ENCODE measurements at regions not wholly inside any gene's neighbourhood (a gene's known extent, or its start where the extent isn't known, plus 50 kb on each side); places are given as distances from the start of the nearest gene placed in this dataset.

DNA sequence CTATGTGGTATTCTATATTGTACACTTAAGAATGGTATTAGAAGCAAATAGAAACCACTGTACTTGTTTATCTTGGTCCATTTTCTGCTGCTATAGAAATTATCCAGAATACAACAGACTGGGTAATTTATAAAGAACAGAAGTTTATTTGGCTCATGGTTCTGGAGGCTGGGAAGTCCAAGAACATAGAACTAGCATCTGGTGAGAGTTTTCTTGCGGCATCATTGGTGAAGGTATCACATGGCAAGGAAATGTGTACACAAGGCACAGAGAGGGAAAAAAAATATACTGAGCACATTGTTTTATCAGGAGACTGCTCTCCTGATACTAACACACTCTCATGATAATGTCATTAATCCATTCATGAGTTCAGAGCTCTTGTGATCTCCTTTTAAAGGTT is 130.3 kb upstream of the STXBP6 start:
- intact Hi-C loops (cut with DNase I), result no loop called here

DNA sequence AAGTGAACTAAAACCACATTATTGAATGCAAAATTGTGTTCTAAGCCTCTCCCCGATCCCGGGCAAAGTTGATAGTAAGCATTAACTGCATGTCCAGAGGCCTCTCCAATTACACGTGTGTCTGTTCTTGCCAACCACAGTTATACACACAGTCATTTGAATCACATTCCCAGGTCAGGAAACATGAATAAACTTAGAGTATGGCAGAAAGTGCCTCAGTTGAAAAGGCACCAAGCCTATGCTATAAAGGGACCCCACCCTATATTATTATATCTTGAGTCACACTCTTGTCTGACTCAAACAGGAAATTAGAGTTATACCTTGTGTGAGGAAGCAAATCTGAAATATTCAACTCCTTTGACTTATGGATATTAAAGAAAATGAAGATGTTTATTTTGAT is 128.3 kb upstream of the STXBP6 start:
- WGBS, result 64% methylated on average over 3 of the region's 3 CpGs
- TF ChIP-seq POLR2AphosphoS5 (IDR thresholded peaks at IDR 0.05) (no peak), POLR2A (IDR thresholded peaks at IDR 0.05) (no peak)
- TF ChIP-seq, protein P1, sequence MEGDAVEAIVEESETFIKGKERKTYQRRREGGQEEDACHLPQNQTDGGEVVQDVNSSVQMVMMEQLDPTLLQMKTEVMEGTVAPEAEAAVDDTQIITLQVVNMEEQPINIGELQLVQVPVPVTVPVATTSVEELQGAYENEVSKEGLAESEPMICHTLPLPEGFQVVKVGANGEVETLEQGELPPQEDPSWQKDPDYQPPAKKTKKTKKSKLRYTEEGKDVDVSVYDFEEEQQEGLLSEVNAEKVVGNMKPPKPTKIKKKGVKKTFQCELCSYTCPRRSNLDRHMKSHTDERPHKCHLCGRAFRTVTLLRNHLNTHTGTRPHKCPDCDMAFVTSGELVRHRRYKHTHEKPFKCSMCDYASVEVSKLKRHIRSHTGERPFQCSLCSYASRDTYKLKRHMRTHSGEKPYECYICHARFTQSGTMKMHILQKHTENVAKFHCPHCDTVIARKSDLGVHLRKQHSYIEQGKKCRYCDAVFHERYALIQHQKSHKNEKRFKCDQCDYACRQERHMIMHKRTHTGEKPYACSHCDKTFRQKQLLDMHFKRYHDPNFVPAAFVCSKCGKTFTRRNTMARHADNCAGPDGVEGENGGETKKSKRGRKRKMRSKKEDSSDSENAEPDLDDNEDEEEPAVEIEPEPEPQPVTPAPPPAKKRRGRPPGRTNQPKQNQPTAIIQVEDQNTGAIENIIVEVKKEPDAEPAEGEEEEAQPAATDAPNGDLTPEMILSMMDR (IDR thresholded peaks at IDR 0.05), result no peak
- no peaks in the 10 kb centered on the region for H3K36me3 ChIP-seq
- DNase-seq (ENCODE audit: low spot score), result no peak
- intact Hi-C loops (cut with DNase I), result no loop called here
- no peaks in the 10 kb centered on the region for H3K9me3 ChIP-seq
- no peak overlapping the region for H3K27ac ChIP-seq
- H3K4me1 ChIP-seq (replicated peaks), result no peaks in the 10 kb centered on the region
- no peaks in the 10 kb centered on the region for H3K27me3 ChIP-seq (replicated peaks; ENCODE audit: insufficient read depth)
- H3K4me3 ChIP-seq, result no peak overlapping the region

More for the DNA sequence above, 130.3 kb upstream of the STXBP6 start:
- Histone ChIP-seq H3K9me3 (no peaks in the 10 kb centered on the region), H3K4me1 (replicated peaks) (no peaks in the 10 kb centered on the region), H3K4me3 (no peak overlapping the region), H3K27ac (no peak overlapping the region), H3K36me3 (no peaks in the 10 kb centered on the region), H3K27me3 (replicated peaks; ENCODE audit: insufficient read depth) (no peaks in the 10 kb centered on the region)
- 87% methylated on average over 1 of the region's 1 CpG for WGBS
- TF ChIP-seq, protein P1 (IDR thresholded peaks at IDR 0.05), result no peak
- TF ChIP-seq POLR2AphosphoS5 (IDR thresholded peaks at IDR 0.05), result no peak
- TF ChIP-seq POLR2A (IDR thresholded peaks at IDR 0.05), result no peak
- DNase-seq (ENCODE audit: low spot score), result no peak

DNA sequence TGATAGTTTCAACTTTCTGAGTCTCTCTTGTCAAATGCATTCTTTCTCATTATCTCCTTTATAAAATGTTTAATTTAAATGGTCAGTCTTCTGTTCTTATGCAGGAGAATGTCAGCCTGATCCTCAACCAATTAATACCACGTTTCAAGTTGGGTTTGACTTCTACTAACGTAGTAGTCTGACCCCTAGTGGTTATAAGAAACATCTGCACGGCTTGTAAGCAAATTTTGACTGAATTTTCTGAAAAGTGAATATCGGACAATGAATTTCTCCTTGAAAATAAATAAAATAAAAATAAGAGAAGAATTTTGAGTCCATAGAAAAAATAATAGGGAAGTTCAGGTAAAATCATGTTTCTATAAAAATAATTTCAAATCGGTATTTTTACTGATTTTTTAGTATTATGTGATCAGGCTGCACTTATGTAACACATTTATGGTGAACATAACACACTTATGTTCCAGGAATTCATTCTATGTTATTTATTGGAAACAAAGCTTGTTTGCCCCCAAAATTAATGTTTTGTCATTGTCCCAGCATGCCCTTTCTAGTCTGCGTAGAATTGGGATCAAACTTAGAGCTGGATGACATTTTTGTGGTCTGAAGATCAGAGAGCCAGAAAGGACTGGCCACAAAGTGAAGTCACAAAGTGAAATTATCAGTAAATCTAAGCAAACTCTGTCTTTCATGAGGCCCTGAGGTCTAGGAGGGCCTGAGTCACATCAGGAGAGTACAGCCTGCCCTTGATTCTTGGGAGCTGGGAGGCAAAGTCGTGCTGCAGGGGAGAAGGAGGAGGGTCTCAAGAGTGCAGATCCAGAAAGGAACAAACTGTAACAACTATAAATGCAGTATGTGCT is 101.2 kb upstream of the STXBP6 start:
- no peaks in the 10 kb centered on the region for H3K9me3 ChIP-seq
- TF ChIP-seq POLR2A (IDR thresholded peaks at IDR 0.05), result no peak
- TF ChIP-seq, protein P1 (IDR thresholded peaks at IDR 0.05), result peak; percentile 61 to 88 (median 82)
- no peak for DNase-seq (ENCODE audit: low spot score)
- H3K27me3 ChIP-seq (replicated peaks; ENCODE audit: insufficient read depth), result no peaks in the 10 kb centered on the region
- H3K27ac ChIP-seq, result no peak overlapping the region
- intact Hi-C loops (cut with DNase I), result loop anchor here (1.0 to 10.0 kb wide), 2 partner anchors 356 to 441 kb away; no protein-coding TSS in a partner anchor
- H3K36me3 ChIP-seq, result no peaks in the 10 kb centered on the region
- H3K4me3 ChIP-seq, result no peak overlapping the region
- no peaks in the 10 kb centered on the region for H3K4me1 ChIP-seq (replicated peaks)
- WGBS, result 11% methylated on average over 7 of the region's 7 CpGs

DNA sequence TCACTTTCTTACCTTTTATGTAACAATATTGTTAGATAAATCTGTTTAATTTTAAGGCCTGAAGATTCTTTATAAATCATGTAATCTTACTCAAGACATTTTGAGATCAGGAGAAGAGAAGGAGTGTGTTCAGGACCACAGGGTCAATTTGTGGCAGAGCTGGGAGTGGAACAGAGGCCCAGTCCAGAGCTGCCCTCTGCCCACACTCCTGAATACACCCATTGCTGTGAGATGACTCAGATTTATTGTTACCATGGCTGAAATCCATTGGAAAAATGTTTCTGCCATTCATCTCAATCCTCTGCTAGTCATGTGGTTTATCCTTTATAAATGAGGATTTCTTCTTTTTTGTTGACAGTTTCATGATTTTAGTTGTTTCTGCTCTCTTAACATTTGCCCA is 100.5 kb upstream of the STXBP6 start:
- DNase-seq (ENCODE audit: low spot score), result no peak
- no peaks in the 10 kb centered on the region for H3K36me3 ChIP-seq
- intact Hi-C loops (cut with DNase I), result loop anchor here (10.0 kb wide), 1 partner anchor 356 kb away; no protein-coding TSS in a partner anchor
- no peaks in the 10 kb centered on the region for H3K9me3 ChIP-seq
- no peaks in the 10 kb centered on the region for H3K27me3 ChIP-seq (replicated peaks; ENCODE audit: insufficient read depth)
- no peak for TF ChIP-seq POLR2A (IDR thresholded peaks at IDR 0.05)
- TF ChIP-seq, protein P1 (IDR thresholded peaks at IDR 0.05), result no peak
- no peak for TF ChIP-seq POLR2AphosphoS5 (IDR thresholded peaks at IDR 0.05)
- no peak overlapping the region for H3K4me3 ChIP-seq
- H3K27ac ChIP-seq, result no peak overlapping the region
- H3K4me1 ChIP-seq (replicated peaks), result no peaks in the 10 kb centered on the region

DNA sequence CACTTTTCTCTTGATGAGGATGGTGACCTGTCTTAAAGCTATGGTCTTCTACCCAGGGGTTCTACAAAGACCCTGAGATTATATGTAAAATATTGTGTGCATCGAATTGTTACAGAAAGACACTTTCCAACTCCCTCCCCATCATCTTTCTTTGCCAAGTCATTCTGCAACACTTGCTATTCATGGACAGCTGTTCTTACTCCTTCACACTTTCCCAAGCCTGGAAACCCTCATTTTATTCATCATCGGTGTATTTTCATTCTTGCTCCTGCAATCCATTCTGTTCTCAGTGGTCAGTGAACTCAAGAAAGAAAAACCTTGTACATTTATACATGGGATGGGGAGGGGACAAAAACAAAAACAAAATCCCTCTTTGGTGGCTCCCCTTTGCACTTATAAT is 90.5 kb upstream of the STXBP6 start:
- intact Hi-C loops (cut with DNase I), result no loop called here

More for the DNA sequence above, 90.5 kb upstream of the STXBP6 start:
- Histone ChIP-seq H3K4me1 (replicated peaks) (no peaks in the 10 kb centered on the region), H3K9me3 (no peaks in the 10 kb centered on the region), H3K27ac (no peak overlapping the region), H3K36me3 (no peaks in the 10 kb centered on the region), H3K27me3 (replicated peaks; ENCODE audit: insufficient read depth) (no peaks in the 10 kb centered on the region), H3K4me3 (no peak overlapping the region)
- no peak for DNase-seq (ENCODE audit: low spot score)
- TF ChIP-seq, protein P1 (IDR thresholded peaks at IDR 0.05), result no peak
- TF ChIP-seq POLR2AphosphoS5 (IDR thresholded peaks at IDR 0.05), result no peak
- no peak for TF ChIP-seq POLR2A (IDR thresholded peaks at IDR 0.05)
- WGBS, result 76% methylated on average over 2 of the region's 2 CpGs

Data from prostate gland (tissue), 2 donors.